ENCODE measurements at regions not wholly inside any gene's neighbourhood (a gene's known extent, or its start where the extent isn't known, plus 50 kb on each side); places are given as distances from the start of the nearest gene placed in this dataset.

- TF ChIP-seq POLR2A (IDR thresholded peaks at IDR 0.05): no peak
- TF ChIP-seq CTCF (IDR thresholded peaks at IDR 0.05): no peak
These were observed 79.6 kb upstream of the NSMCE3 start for GRCh38 chr15:29349196-29349595.
